ENCODE measurements at regions not wholly inside any gene's neighbourhood (a gene's known extent, or its start where the extent isn't known, plus 50 kb on each side); places are given as distances from the start of the nearest gene placed in this dataset.
A peak's percentile ranks its signal among the peaks of the same experiment; 100 is the strongest.

DNA sequence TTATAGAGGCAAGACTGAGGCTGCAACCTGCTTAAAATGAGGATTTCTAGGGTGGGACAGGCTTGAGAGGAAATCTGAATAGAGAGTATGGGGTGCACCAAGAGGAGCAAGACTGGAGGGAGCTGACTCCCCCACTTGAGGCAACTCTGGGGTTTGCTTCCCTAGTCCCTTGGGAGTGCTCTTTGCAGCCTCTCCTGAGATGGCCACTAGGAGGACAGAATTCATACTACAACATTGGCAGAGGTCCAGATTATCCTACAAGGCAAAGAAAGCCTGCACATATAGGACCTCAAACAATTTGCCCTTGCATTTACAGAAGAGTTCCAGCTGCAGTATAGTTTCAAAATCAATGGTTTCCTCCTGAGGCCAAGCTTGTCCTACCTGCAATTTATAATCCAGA, 830.9 kb downstream of the TECRL start:
- no peak for DNase-seq (ENCODE audit: low read depth, low spot score)
- Histone ChIP-seq H3K79me2 (ENCODE audit: control insufficient read depth, insufficient read depth, low read length) (no peaks in the 10 kb centered on the region), H4K20me1 (ENCODE audit: control insufficient read depth, extremely low read depth, insufficient read depth, low read length) (no peaks in the 10 kb centered on the region), H3K4me1 (ENCODE audit: control insufficient read depth, extremely low read depth, insufficient read depth, low read length) (no peaks in the 10 kb centered on the region), H3K4me3 (ENCODE audit: control insufficient read depth in 2 of 3, extremely low read depth in 1 of 3, insufficient read depth in 2 of 3, low read depth in 1 of 3, low read length in 3 of 3) (no peak overlapping the region), H3K27me3 (ENCODE audit: control insufficient read depth, extremely low read depth, insufficient read depth, low read length) (no peaks in the 10 kb centered on the region), H3K9ac (ENCODE audit: control insufficient read depth, extremely low read depth, insufficient read depth, low read length) (no peak overlapping the region), H3K9me1 (ENCODE audit: control insufficient read depth, extremely low read depth, insufficient read depth, low read length) (no peaks in the 10 kb centered on the region), H2AFZ (ENCODE audit: control insufficient read depth, low read length) (no peak overlapping the region), H3K9me3 (ENCODE audit: control insufficient read depth, low read depth, low read length) (peaks cover 4% of the 10 kb centered on the region), H3K4me2 (ENCODE audit: control insufficient read depth, extremely low read depth, insufficient read depth, low read depth, low read length) (no peak overlapping the region), H3K36me3 (ENCODE audit: control insufficient read depth in 2 of 2, extremely low read depth in 1 of 2, insufficient read depth in 2 of 2, low read length in 2 of 2) (no peaks in the 10 kb centered on the region), H3K27ac (ENCODE audit: control insufficient read depth, insufficient read depth, low read length) (no peak overlapping the region)
- dilution Hi-C loops (cut with MboI; ENCODE audit: extremely low pct_ligation_motif_present, low sequenced_read_pairs) = no loop called here
- FAIRE-seq = no peak
- TF ChIP-seq, protein P1, sequence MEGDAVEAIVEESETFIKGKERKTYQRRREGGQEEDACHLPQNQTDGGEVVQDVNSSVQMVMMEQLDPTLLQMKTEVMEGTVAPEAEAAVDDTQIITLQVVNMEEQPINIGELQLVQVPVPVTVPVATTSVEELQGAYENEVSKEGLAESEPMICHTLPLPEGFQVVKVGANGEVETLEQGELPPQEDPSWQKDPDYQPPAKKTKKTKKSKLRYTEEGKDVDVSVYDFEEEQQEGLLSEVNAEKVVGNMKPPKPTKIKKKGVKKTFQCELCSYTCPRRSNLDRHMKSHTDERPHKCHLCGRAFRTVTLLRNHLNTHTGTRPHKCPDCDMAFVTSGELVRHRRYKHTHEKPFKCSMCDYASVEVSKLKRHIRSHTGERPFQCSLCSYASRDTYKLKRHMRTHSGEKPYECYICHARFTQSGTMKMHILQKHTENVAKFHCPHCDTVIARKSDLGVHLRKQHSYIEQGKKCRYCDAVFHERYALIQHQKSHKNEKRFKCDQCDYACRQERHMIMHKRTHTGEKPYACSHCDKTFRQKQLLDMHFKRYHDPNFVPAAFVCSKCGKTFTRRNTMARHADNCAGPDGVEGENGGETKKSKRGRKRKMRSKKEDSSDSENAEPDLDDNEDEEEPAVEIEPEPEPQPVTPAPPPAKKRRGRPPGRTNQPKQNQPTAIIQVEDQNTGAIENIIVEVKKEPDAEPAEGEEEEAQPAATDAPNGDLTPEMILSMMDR (optimal IDR thresholded peaks at IDR 0.05 in 1 of 3, IDR thresholded peaks at IDR 0.05 in 1 of 3, conservative IDR thresholded peaks at IDR 0.05 in 1 of 3; ENCODE audit: extremely low read depth in 1 of 3, insufficient read depth in 2 of 3, low read length in 3 of 3) = peak in 1 of 3 experiments; percentile 38
- TF ChIP-seq EZH2 (IDR thresholded peaks at IDR 0.05; ENCODE audit: low read length) = no peak

DNA sequence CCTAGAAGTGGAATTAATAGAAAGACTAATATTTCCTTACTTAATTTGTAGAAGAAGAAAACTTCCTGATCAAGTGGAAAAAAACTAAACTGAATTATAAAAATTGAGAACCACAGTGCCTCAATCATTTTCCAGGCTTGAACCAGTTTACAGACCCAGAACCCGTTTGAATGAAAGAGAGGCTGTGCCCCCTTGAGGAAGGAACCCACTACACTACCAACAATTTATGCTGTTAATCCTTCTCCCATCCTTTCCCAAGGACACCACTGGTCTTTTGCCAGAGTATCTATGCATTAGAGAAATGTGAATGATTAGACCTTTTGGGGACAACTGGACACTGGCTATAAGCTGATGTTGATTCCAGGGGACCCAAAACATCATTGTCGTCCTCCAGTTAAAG, 842.6 kb downstream of the TECRL start:
- no peaks in the 10 kb centered on the region for H4K20me1 ChIP-seq (ENCODE audit: control insufficient read depth, extremely low read depth, insufficient read depth, low read length)
- dilution Hi-C loops (cut with MboI; ENCODE audit: extremely low pct_ligation_motif_present, low sequenced_read_pairs) = no loop called here
- H3K9me3 ChIP-seq (ENCODE audit: control insufficient read depth, low read depth, low read length) = no peaks in the 10 kb centered on the region
- H3K27me3 ChIP-seq (ENCODE audit: control insufficient read depth, extremely low read depth, insufficient read depth, low read length) = no peaks in the 10 kb centered on the region
- no peaks in the 10 kb centered on the region for H3K4me1 ChIP-seq (ENCODE audit: control insufficient read depth, extremely low read depth, insufficient read depth, low read length)
- no peaks in the 10 kb centered on the region for H3K36me3 ChIP-seq (ENCODE audit: control insufficient read depth in 2 of 2, extremely low read depth in 1 of 2, insufficient read depth in 2 of 2, low read length in 2 of 2)
- no peak for DNase-seq (ENCODE audit: low read depth, low spot score)
- H3K4me3 ChIP-seq (ENCODE audit: control insufficient read depth in 2 of 3, extremely low read depth in 1 of 3, insufficient read depth in 2 of 3, low read depth in 1 of 3, low read length in 3 of 3) = no peak overlapping the region
- H3K9ac ChIP-seq (ENCODE audit: control insufficient read depth, extremely low read depth, insufficient read depth, low read length) = no peak overlapping the region
- H3K79me2 ChIP-seq (ENCODE audit: control insufficient read depth, insufficient read depth, low read length) = no peaks in the 10 kb centered on the region
- no peak for FAIRE-seq
- H2AFZ ChIP-seq (ENCODE audit: control insufficient read depth, low read length) = no peak overlapping the region
- no peak for TF ChIP-seq EZH2 (IDR thresholded peaks at IDR 0.05; ENCODE audit: low read length)
- TF ChIP-seq, protein P1 (optimal IDR thresholded peaks at IDR 0.05 in 1 of 3, IDR thresholded peaks at IDR 0.05 in 1 of 3, conservative IDR thresholded peaks at IDR 0.05 in 1 of 3; ENCODE audit: extremely low read depth in 1 of 3, insufficient read depth in 2 of 3, low read length in 3 of 3) = no peak
- no peaks in the 10 kb centered on the region for H3K9me1 ChIP-seq (ENCODE audit: control insufficient read depth, extremely low read depth, insufficient read depth, low read length)
- H3K27ac ChIP-seq (ENCODE audit: control insufficient read depth, insufficient read depth, low read length) = no peak overlapping the region
- no peak overlapping the region for H3K4me2 ChIP-seq (ENCODE audit: control insufficient read depth, extremely low read depth, insufficient read depth, low read depth, low read length)

All from keratinocyte (primary cell).